Suprapubic skin (tissue), 3 donors: ENCODE measurements at regions not wholly inside any gene's neighbourhood (a gene's known extent, or its start where the extent isn't known, plus 50 kb on each side); places are given as distances from the start of the nearest gene placed in this dataset.

Experiments
- POLR2A ChIP-seq, 2 donors: fragments of 450-650 bp; IDR thresholded peaks; one replicate each; pipeline ENCODE4 v1.6.1; 2017; ENCODE audit warnings: antibody characterized with exemption in 2 of 2, mild to moderate bottlenecking in 2 of 2, moderate library complexity in 2 of 2
- TF ChIP-seq, protein P1 (sequence below), 2 donors: fragments of 200-600 bp in 1 of 2; fragments of 450-650 bp in 1 of 2; sonication (generic) in 1 of 2; IDR thresholded peaks; one replicate each; pipeline ENCODE4 v1.5.1; 2016 to 2019; ENCODE audit warnings: antibody characterized with exemption in 2 of 2, mild to moderate bottlenecking in 1 of 2, moderate library complexity in 1 of 2

GRCh38 chr13:105641121-105641520 lies 894.3 kb downstream of the EFNB2 start:
- TF ChIP-seq, protein P1, sequence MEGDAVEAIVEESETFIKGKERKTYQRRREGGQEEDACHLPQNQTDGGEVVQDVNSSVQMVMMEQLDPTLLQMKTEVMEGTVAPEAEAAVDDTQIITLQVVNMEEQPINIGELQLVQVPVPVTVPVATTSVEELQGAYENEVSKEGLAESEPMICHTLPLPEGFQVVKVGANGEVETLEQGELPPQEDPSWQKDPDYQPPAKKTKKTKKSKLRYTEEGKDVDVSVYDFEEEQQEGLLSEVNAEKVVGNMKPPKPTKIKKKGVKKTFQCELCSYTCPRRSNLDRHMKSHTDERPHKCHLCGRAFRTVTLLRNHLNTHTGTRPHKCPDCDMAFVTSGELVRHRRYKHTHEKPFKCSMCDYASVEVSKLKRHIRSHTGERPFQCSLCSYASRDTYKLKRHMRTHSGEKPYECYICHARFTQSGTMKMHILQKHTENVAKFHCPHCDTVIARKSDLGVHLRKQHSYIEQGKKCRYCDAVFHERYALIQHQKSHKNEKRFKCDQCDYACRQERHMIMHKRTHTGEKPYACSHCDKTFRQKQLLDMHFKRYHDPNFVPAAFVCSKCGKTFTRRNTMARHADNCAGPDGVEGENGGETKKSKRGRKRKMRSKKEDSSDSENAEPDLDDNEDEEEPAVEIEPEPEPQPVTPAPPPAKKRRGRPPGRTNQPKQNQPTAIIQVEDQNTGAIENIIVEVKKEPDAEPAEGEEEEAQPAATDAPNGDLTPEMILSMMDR (IDR thresholded peaks at IDR 0.05): no peak
- no peak for TF ChIP-seq POLR2A (IDR thresholded peaks at IDR 0.05)
